Posterior cingulate gyrus (tissue), 11 donors: ENCODE measurements at regions not wholly inside any gene's neighbourhood (a gene's known extent, or its start where the extent isn't known, plus 50 kb on each side); places are given as distances from the start of the nearest gene placed in this dataset.
"Not testable (repeated sequence)": the region's sequence is repeated elsewhere in the genome, so short reads cannot be mapped to it uniquely, and the experiment has no call there.

Experiments used
- DNase-seq, 10 donors: peaks; one replicate each; pipeline versions ENCODE4 v3.0.0 to v3.0.0-alpha.2; 2020 to 2021; ENCODE audit warnings: mixed read lengths in 3 of 10
- intact Hi-C: fragments of 100-400 bp; cut with DNase I; formaldehyde crosslinking; loops from one replicate; pipeline ENCODE4 v1.15.1; 2023

DNA sequence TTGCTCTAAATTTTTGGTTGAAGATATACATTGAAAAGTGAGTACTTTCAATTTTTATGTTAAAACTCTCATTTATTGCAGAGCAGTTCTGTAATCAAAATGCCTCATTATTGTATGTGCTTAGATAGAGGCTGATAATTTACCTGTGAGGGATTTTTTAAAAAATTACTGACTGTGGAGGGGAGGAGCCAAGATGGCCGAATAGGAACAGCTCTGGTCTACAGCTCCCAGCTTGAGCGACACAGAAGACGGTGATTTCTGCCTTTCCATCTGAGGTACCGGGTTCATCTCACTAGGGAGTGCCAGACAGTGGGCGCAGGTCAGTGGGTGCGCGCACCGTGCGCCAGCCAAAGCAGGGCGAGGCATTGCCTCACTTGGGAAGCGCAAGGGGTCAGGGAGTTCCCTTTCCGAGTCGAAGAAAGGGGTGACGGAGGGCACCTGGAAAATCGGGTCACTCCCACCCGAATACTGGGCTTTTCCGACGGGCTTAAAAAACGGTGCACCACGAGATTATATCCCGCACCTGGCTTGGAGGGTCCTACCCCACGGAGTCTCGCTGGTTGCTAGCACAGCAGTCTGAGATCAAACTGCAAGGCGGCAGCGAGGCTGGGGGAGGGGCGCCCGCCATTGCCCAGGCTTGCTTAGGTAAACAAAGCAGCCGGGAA is 89.4 kb downstream of the DDX11 start:
- intact Hi-C loops: not testable (repeated sequence)
- peak in 1 of 10 donors; percentile 65 for DNase-seq

GRCh38 chr12:31174293-31174692 is 100.6 kb downstream of the DDX11 start:
- intact Hi-C loops, DNase-seq: not testable (repeated sequence)

DNA sequence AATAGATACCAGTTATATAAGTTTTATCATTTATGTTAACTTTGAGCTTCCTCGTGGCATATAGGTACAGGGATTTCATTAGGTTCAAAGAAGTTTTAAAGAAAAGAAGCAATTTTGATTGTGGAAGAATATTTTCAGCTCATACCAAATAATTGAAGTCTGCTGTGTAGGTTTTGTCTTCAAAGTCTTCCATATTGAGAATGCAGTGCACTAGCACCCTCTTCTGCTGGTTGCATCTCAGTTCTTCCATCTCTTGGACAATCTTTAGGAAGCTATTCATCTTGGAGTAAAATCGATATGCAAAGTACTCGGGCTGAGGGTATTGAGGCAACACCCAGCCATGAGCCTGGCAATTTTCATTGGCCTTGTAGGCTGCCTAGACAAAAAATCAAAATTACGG is 103.9 kb downstream of the DDX11 start:
- intact Hi-C loops, DNase-seq: not testable (repeated sequence)

DNA sequence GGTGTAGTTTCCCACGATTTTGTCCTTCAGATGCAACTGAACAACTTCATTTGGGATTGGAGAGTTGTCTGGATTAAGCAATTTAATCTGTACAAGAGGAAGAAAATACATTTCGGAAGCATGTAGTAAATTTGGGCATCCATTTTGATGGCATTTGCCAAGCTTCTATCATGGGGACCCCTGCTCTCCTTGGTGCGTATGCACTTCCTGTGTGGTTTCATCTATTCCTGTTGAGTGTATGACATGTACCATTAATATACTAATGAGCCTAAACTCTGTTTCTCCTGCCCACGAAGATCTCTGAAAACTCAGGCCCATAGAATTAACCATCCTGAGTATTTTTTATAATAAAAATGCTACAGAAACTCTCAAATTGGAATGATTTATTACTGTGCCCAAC is 105.2 kb downstream of the DDX11 start:
- DNase-seq, intact Hi-C loops: not testable (repeated sequence)

- intact Hi-C loops, DNase-seq: not testable (repeated sequence)
These were observed 106.1 kb downstream of the DDX11 start for GRCh38 chr12:31179627-31180237.

GRCh38 chr12:31182571-31182970 is 108.9 kb downstream of the DDX11 start:
- DNase-seq, intact Hi-C loops: not testable (repeated sequence)

DNA sequence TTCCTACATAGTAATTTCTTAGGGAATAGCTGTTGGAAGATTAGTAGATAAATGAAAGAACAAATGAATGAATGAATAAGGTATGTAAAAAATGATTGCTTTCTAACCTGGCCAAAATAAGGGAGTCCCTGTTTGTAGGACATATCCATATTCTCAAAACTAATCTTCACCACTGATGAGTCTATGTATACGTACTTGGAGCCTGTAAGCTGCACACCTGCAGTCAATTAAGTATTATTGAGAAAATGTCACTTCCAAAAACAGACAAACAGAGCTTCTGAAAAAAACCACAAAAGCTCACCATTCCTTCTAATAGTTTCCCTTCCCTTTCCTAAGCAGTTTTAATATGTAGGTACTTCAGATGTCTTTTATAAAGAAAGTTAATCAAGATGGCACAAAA is 109.4 kb downstream of the DDX11 start:
- intact Hi-C loops: not testable (repeated sequence)

DNA sequence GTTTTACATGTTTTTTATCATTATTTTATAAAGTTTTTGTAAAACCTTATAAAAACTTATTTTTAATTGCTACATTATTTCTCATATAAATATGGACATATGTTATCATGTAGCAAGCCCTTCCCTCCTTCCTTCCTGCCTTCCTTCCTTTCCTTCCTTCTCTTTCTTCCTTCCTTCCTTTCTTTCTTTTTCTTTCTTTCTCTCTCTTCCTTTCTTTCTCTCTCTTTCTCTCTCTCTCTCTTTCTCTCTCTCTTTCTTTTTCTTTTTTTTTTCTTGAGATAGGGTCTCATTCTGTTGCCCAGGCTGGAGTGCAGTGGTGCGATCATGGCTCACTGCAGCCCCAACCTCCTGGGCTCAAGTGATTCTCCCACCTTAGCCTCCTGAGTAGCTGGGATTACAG is 110.2 kb downstream of the DDX11 start:
- intact Hi-C loops: not testable (repeated sequence)

More for the DNA sequence above, 109.4 kb downstream of the DDX11 start:
- DNase-seq: not testable (repeated sequence)

GRCh38 chr12:31184667-31185066 is 111.0 kb downstream of the DDX11 start:
- intact Hi-C loops: not testable (repeated sequence)
- peak in 1 of 10 donors; percentile 13 for DNase-seq

More for the DNA sequence above, 110.2 kb downstream of the DDX11 start:
- not testable (repeated sequence) for DNase-seq

DNA sequence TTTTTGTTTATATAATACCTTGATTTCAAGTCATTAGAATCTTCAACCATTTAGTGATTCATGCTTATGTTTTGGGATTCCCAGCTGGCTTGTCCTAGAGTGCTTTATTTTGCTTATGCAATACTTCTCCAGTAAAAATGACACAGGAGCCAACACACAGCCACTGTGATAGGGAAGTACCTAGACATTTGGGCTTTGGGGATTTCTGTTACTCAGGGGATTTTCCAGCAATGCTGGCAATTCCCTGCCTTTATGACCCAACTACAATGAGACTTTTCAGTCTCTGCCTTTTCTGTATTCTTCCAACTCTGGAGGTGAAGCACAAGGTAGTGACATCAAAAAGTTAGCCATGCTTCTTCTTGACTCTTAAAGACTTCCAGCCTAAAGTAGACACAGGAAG is 119.0 kb downstream of the DDX11 start:
- intact Hi-C loops, DNase-seq: not testable (repeated sequence)

GRCh38 chr12:31195620-31196019 is 122.0 kb downstream of the DDX11 start:
- DNase-seq, intact Hi-C loops: not testable (repeated sequence)

DNA sequence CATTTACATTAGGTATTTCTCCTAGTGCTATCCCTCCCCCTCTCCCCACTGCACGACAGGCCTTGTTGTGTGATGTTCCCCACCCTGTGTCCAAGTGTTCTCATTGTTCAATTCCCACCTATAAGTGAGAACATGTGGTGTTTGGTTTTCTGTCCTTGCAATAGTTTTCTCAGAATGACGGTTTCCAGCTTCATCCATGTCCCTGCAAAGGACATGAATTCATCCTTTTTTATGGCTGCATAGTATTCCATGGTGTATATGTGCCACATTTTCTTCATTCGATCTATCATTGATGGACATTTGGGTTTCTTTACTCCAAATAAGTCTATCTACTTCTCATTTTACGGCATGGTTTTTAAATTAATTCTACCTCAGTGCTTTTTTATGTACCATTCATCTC is 125.8 kb downstream of the DDX11 start:
- intact Hi-C loops, DNase-seq: not testable (repeated sequence)

DNA sequence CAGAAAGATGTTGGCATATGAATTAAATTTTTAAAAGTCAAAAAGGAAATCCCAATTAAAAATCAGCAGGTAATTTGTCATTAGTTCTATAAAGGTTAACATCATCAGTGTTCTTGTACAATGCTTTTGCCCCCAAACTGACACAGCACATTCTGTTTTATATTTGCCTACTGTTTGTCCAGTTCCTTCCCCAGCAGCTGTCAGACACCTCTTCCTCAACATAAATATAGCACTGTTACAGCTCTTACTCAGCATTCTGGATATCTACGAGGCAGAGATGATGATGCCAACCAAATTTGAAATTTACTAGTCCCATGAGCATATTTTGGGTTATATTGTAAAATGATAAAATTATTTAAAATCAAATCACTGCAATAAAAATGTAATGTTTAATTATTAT is 124.6 kb downstream of the SINHCAF start:
- intact Hi-C loops: no loop called here
- DNase-seq: no peak

GRCh38 chr12:31203261-31203660 is 122.7 kb downstream of the SINHCAF start:
- intact Hi-C loops: no loop called here
- no peak for DNase-seq

- DNase-seq: no peak
- intact Hi-C loops: no loop called here
These were observed 120.9 kb downstream of the SINHCAF start for GRCh38 chr12:31205054-31205453.

DNA sequence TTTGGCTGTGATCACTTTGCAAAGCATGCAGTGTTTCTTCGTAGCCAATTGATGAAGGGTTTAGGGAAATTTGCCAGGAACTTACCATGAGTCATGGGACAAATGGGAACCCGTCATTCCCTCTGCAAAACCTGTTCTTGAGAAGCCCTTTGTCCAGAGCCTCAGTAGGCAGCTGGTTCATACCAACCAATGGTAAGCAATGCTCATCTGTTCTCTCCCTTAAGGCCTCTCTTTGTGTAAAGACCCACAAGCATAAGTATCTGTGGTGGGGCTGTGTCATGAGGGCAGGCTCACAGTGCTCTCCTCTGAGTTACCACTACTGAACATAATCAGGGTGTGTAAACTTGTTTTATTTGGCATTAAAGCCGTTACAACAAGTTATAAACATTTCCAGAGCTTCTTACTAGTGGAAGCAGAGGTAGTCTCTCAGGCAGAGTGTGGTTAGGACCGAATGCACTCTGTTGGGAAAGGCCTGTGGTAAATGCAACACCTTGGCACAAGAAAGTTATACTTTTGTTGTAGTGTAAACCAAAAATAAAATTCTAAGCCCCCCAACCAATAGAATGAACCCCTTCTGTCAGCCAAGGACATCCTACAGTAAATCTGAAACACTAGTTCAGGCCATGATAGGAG is 119.8 kb downstream of the SINHCAF start:
- intact Hi-C loops: no loop called here
- DNase-seq: no peak

DNA sequence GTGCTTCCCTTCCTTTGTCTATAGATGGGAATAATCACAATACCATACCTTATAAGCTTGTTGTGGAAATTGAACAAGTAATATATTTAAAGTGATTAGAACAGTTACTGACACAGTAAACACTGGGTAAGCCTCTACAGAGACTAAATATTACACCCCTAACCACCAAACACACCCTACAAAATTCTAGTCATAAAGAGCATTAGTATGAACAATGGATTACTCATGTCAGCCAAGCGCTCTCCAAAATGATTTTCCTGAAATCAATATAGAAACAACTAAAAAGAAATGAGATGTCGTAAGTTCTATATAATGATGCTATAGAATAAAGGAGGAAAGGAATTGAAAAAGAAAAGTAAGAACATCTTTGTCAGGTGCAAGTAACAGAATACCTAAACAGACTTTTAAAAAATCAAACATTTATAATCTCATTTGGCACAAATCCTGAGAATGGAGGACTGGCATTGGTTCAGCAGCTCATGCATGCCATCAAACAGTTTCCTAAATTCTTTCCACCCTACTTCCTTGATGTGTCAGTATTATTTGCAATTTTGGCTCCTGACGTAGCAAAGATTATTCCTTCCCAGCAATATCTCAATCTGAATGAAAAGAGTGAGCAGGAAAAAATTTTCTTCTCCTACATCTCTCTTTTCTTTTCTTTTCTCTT is 118.0 kb downstream of the SINHCAF start:
- intact Hi-C loops: no loop called here
- no peak for DNase-seq

GRCh38 chr12:31210104-31210503 is 115.8 kb downstream of the SINHCAF start:
- no peak for DNase-seq
- intact Hi-C loops: no loop called here

DNA sequence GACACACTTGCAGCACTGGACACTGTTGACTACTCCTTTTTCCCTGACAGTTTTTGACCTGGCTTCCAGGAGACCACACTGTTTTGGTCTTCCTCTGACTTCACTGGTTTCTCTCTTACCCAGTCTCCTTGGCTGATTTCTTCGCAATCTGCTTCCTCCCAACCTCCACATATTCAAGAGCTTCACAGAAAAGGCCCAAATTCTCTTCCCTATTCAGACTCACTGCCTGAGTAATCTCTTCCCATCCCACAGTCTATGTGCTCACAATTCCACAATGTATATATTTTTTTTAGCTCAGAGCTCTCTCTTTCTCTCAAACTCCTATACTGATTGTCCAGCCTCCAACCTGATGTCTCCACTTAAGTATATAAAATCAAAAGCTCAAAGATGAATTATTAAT is 115.4 kb downstream of the SINHCAF start:
- no peak for DNase-seq
- intact Hi-C loops: no loop called here

GRCh38 chr12:31214626-31215517 is 111.1 kb downstream of the SINHCAF start:
- intact Hi-C loops: no loop called here

More at GRCh38 chr12:31214626-31215517, 111.1 kb downstream of the SINHCAF start:
- DNase-seq: peak in 3 of 10 donors; percentile 16 to 66 (median 27)
